ENCODE measurements at regions not wholly inside any gene's neighbourhood (a gene's known extent, or its start where the extent isn't known, plus 50 kb on each side); places are given as distances from the start of the nearest gene placed in this dataset.

DNA sequence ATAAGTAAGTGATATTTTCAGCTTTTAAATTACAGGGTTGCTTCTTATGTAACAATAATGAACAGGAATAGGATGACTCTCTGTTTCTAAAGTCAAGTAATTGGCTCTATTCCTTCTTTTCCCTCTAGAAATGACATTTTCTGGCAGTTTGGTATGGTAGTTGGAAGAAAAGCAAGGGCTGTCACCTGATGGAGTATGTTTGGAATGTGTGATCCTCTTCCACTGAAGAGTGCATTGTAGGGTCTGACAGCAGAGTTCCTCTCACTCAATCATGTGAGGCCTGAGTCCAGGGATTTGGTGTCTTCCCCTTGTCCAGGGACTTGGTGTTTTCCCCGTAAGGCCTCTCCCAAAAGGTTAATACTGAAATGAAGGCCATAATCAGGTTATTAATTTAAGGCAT is 233.8 kb upstream of the FBXL7 start:
- no peak for DNase-seq (ENCODE audit: extremely low read depth in 1 of 2, low read depth in 1 of 2)

DNA sequence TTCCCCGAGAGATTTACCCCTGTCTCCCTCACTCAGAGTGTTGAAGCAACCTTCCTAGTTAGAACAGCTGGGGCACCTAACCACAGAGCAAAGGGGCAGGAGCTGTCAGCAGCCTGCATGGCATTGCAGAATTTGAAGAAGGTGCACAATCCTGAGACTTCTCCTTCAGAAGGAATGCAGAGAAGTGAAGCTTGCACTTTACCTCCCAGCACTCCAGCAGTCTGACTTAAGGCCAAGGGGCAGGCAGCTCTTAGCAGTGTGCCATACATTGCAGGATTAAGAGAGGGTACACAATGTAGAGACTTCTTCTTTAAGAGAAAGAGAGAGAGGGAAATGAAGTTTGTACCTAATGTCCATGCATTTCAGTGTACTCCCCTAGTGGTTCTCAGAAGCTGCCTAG is 236.0 kb upstream of the FBXL7 start:
- DNase-seq (ENCODE audit: extremely low read depth in 1 of 2, low read depth in 1 of 2) = no peak

DNA sequence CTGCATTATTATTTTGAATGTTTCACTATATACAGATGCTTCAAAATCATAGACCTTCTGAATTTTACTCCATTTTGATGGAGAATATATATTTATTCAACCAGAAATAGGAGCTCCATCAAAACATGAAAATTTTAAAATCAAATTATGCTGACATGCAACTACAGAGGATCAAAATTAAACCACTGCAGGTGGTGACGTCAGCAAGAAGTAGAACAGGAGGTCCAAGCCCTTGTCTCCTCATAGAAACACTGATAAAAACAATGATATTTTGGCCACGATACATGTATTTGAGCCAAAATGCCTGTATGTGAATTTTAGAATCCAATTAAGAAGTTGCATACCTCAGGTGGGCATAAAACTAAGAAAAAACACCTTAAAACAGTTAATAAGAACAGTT is 236.6 kb upstream of the FBXL7 start:
- DNase-seq (ENCODE audit: extremely low read depth in 1 of 2, low read depth in 1 of 2) = no peak

- no peak for DNase-seq (ENCODE audit: extremely low read depth in 1 of 2, low read depth in 1 of 2)
Observed at GRCh38 chr5:15261269-15261995, 238.5 kb upstream of the FBXL7 start.

GRCh38 chr5:15260356-15261268 is 239.4 kb upstream of the FBXL7 start:
- DNase-seq (ENCODE audit: extremely low read depth in 1 of 2, low read depth in 1 of 2) = no peak

- no peak for DNase-seq (ENCODE audit: extremely low read depth in 1 of 2, low read depth in 1 of 2)
Observed at GRCh38 chr5:15256485-15256884, 243.5 kb upstream of the FBXL7 start.

DNA sequence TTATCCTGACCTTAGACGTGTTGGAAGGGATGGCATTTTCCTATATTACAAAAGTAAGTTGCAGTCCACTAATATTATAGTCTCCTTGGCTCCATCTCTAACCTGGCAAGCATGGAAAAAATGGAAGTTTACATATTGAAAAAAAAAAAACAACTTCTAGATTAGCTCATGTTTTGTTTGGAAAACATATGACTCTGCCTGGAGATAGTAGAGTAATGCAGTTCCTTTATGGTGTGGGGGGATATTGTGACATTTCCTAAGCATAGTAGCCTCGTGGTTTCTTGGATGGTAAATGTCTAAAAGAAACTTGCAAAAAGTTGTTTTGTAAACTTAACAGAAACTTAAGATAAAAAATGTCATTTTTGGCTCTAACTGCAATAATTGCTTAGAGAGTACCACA is 244.4 kb upstream of the FBXL7 start:
- no peak for DNase-seq (ENCODE audit: extremely low read depth in 1 of 2, low read depth in 1 of 2)

DNA sequence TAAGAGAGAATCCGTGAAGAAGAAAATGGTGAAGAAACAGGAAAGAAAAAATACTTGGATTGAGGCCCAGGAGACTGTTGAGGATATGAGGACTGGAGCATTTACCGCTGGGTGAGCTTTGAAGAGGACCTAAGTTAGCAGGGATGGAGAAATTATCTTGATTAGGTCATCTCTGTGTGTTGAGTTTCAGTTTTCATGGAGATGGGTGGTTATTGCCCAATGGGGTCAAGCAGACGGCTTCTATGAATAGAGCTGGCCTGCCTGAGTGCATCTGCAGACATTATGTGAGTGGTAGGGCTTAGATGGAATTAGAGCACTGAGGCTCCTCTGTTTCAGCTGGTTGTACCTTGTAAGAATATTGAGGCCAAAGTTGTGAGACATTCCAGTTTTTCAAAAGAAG is 245.4 kb upstream of the FBXL7 start:
- no peak for DNase-seq (ENCODE audit: extremely low read depth in 1 of 2, low read depth in 1 of 2)

GRCh38 chr5:15252331-15252730 is 247.6 kb upstream of the FBXL7 start:
- no peak for DNase-seq (ENCODE audit: extremely low read depth in 1 of 2, low read depth in 1 of 2)

- no peak for DNase-seq (ENCODE audit: extremely low read depth in 1 of 2, low read depth in 1 of 2)
Observed at GRCh38 chr5:15249152-15249551, 250.8 kb upstream of the FBXL7 start.

DNA sequence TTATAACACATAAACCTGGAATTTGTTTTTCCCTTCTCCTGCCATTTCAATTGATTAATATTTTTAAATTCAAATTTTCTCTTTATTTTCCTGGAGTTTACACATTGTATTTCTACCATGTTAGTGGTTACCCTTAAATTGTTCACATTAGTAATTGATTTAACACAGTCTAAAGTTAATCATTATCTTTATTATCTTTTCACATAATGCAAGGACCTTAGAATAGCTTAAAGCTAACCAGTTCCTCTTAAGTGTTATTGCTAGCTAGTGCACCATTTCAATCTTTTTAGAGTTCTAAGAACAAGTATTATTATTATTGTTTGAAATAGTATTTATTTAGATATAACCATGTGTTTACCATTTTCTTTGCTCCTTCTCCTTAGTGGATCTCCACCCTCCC is 251.2 kb upstream of the FBXL7 start:
- no peak for DNase-seq (ENCODE audit: extremely low read depth in 1 of 2, low read depth in 1 of 2)

DNA sequence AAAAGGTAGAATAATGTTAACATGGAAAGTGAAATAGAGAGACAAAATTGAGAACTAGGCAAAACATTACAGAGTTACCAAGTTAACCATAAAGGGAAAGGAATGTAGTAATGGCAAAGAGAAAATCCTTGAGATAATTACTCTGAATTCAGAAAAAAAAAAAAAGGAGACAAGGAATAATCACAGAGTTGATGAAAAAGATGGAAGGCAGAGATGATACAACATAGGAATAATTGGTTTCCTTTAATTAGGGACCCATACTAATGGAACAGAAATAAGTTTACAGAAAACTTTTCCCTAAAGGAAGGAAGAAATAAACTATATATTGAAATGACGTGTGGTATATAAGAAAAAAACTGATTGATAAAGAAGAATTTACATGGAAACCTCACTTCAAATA is 254.1 kb upstream of the FBXL7 start:
- DNase-seq (ENCODE audit: extremely low read depth in 1 of 2, low read depth in 1 of 2) = no peak

GRCh38 chr5:15243301-15244020 is 256.5 kb upstream of the FBXL7 start:
- no peak for DNase-seq (ENCODE audit: extremely low read depth in 1 of 2, low read depth in 1 of 2)

DNA sequence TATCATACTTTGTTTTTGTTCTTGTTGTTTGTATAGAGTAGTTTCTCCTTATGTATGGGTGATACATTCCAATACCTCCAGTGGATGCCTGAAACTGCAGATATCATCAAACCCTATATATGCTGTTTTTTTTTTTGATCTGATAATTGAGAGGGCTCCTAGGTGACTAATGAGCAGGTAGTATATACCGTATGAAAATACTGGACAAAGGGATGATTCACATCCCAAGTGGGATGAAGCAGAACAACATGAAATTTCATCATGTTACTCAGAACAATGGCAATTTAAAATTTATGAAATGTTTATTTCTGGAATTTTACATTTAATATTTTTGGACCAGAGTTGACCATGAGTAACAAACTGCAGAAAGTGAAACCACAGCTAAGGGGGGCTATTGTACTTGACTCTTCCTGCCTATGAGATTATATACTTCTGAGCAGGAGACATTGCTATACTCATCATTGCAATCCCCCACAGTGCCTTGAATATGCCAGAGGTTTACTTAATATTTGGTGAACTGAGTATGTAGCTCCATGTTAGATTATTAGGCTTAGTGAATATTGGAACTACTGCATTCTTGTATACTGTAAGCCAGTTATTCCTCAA is 258.7 kb upstream of the FBXL7 start:
- DNase-seq (ENCODE audit: extremely low read depth in 1 of 2, low read depth in 1 of 2) = no peak

GRCh38 chr5:15238006-15238405 is 262.0 kb upstream of the FBXL7 start:
- DNase-seq (ENCODE audit: extremely low read depth in 1 of 2, low read depth in 1 of 2) = no peak

- DNase-seq (ENCODE audit: extremely low read depth in 1 of 2, low read depth in 1 of 2) = no peak
Observed at GRCh38 chr5:15236911-15237508, 263.0 kb upstream of the FBXL7 start.

- DNase-seq (ENCODE audit: extremely low read depth in 1 of 2, low read depth in 1 of 2) = no peak
Observed at GRCh38 chr5:15234911-15235310, 265.1 kb upstream of the FBXL7 start.

GRCh38 chr5:15234366-15234765 is 265.6 kb upstream of the FBXL7 start:
- no peak for DNase-seq (ENCODE audit: extremely low read depth in 1 of 2, low read depth in 1 of 2)

DNA sequence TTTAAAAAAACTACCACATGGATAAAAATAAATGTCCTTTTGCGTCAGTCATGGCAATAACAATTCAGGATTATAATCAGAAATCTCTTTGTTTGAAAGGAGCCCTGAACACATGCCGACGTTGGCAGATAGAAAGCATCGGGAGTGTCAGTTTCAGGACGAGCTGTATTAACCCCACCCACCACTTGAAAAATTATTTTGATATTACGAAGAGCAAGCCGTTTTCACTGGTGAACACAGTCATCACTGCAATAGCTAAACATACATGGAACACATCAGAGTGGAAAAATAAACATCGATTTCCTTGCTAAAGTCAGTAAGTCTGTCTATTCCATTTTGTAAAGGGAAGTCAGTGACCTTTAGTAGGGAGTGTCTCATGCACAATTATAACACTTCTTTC is 266.4 kb upstream of the FBXL7 start:
- no peak for DNase-seq (ENCODE audit: extremely low read depth in 1 of 2, low read depth in 1 of 2)

DNA sequence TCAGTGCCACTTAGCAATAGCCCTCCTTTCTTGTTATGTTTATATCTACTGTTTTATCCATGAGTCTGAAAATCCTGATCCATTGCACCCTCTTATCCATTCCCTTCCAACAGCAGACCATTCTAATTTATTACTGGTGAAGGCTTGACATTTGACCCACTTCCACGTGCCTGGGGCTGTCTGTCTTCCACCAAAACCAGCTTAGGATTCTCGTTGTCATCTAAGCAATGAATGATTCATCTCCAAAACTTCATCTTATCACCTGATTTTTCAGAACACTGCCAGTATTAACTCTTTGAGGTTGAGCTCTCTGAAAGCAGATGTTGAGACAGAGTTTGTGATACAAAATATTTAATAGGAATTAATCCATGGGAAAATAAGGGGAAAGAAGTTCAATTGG is 277.8 kb upstream of the FBXL7 start:
- DNase-seq (ENCODE audit: extremely low read depth in 1 of 2, low read depth in 1 of 2) = no peak

GRCh38 chr5:15220642-15221173 is 279.3 kb upstream of the FBXL7 start:
- DNase-seq (ENCODE audit: extremely low read depth in 1 of 2, low read depth in 1 of 2) = no peak

All from stimulated activated CD8-positive, alpha-beta memory T cell treated with anti-CD3 and anti-CD28 coated beads, Interleukin-7, amount 100 ng/mL, for 48 hours (primary cell).